ENCODE measurements at regions not wholly inside any gene's neighbourhood (a gene's known extent, or its start where the extent isn't known, plus 50 kb on each side); places are given as distances from the start of the nearest gene placed in this dataset.
"Not testable (repeated sequence)": the region's sequence is repeated elsewhere in the genome, so short reads cannot be mapped to it uniquely, and the experiment has no call there.

- no peaks in the 10 kb centered on the region for H3K36me3 ChIP-seq (replicated peaks in 1 of 2; ENCODE audit: control insufficient read depth in 1 of 2, insufficient read depth in 2 of 2, low read length in 2 of 2)
- POLR2A ChIA-PET = no interaction called here
- H3K27me3 ChIP-seq (ENCODE audit: control insufficient read depth in 1 of 2, insufficient read depth in 2 of 2, low read length in 2 of 2) = no peaks in the 10 kb centered on the region
- in situ Hi-C loops (cut with HindIII; ENCODE audit: extremely low pct_ligation_motif_present, low pct_unique_long_range_greater_than_20kb) (no loop called here), intact Hi-C loops (cut with micrococcal nuclease; ENCODE audit: unreplicated experiment) (no loop called here)
- FAIRE-seq (no peak), DNase-seq (ENCODE audit: low spot score) (no peak), ATAC-seq (no peak)
- H3K4me2 ChIP-seq (ENCODE audit: low read depth, low read length) = no peak overlapping the region
- H2AFZ ChIP-seq (ENCODE audit: low read length) = no peak overlapping the region
- H3K79me2 ChIP-seq (ENCODE audit: insufficient read depth, low read length) = no peaks in the 10 kb centered on the region
- H3K27ac ChIP-seq (ENCODE audit: extremely low read length, insufficient read depth, low read length) = no peak overlapping the region
- TF ChIP-seq UBTF (CRISPR knock-in tag; IDR thresholded peaks at IDR 0.05) = no peak
- no peak for TF ChIP-seq TSC22D2 (CRISPR knock-in tag; IDR thresholded peaks at IDR 0.05; ENCODE audit: borderline replicate concordance)
- no peak for TF ChIP-seq RELA (CRISPR knock-in tag; IDR thresholded peaks at IDR 0.05)
- TF ChIP-seq ZNF24 (IDR thresholded peaks at IDR 0.05) = no peak
- no peak for TF ChIP-seq ZSCAN25 (CRISPR knock-in tag; IDR thresholded peaks at IDR 0.05)
- no peak for TF ChIP-seq TMF1 (CRISPR knock-in tag; IDR thresholded peaks at IDR 0.05; ENCODE audit: low read depth)
- no peak for TF ChIP-seq SP2 (CRISPR knock-in tag; IDR thresholded peaks at IDR 0.05)
- TF ChIP-seq ZFP36 (IDR thresholded peaks at IDR 0.05; ENCODE audit: borderline replicate concordance, low read depth, low read length, partially characterized antibody) = no peak
- no peak for TF ChIP-seq MXD4 (CRISPR knock-in tag; IDR thresholded peaks at IDR 0.05)
- TF ChIP-seq MEIS2 (CRISPR knock-in tag; IDR thresholded peaks at IDR 0.05) = no peak
- no peak for TF ChIP-seq ZNF513 (CRISPR knock-in tag; conservative IDR thresholded peaks at IDR 0.05)
- TF ChIP-seq, protein P1, sequence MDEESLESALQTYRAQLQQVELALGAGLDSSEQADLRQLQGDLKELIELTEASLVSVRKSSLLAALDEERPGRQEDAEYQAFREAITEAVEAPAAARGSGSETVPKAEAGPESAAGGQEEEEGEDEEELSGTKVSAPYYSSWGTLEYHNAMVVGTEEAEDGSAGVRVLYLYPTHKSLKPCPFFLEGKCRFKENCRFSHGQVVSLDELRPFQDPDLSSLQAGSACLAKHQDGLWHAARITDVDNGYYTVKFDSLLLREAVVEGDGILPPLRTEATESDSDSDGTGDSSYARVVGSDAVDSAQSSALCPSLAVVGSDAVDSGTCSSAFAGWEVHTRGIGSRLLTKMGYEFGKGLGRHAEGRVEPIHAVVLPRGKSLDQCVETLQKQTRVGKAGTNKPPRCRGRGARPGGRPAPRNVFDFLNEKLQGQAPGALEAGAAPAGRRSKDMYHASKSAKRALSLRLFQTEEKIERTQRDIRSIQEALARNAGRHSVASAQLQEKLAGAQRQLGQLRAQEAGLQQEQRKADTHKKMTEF (CRISPR knock-in tag; IDR thresholded peaks at IDR 0.05) = no peak
- no peak for TF ChIP-seq IKZF4 (CRISPR knock-in tag; IDR thresholded peaks at IDR 0.05; ENCODE audit: borderline replicate concordance, low read depth, not compliant biosample characterization)
- TF ChIP-seq KLF12 (CRISPR knock-in tag; IDR thresholded peaks at IDR 0.05; ENCODE audit: borderline replicate concordance) = no peak
- CTCF ChIA-PET (ENCODE audit: low intra/inter-chr PET ratio, low total read pairs) = no interaction called here
- H3K9me3 ChIP-seq (ENCODE audit: low read length) = no peaks in the 10 kb centered on the region
- no TSS peak for BruUV-seq (replicated peaks)
- H3K4me1 ChIP-seq (ENCODE audit: insufficient read depth, low read length) = no peaks in the 10 kb centered on the region
- H3K4me3 ChIP-seq (replicated peaks in 1 of 3; ENCODE audit: insufficient read depth in 1 of 3, low read depth in 2 of 3, low read length in 3 of 3) = no peak overlapping the region
- H4K20me1 ChIP-seq (ENCODE audit: insufficient read depth, low read length) = no peaks in the 10 kb centered on the region
- H3K9ac ChIP-seq (ENCODE audit: insufficient read depth, low read depth, low read length) = no peak overlapping the region
- WGBS (ENCODE audit: low lambda C conversion rate) = 0% methylated on average over 1 of the region's 1 CpG
Measured at GRCh38 chr3:139127101-139127500, 82.4 kb upstream of the PRR23C start.

- H2AFZ ChIP-seq (ENCODE audit: low read length); H3K79me2 ChIP-seq (ENCODE audit: insufficient read depth, low read length); H4K20me1 ChIP-seq (ENCODE audit: insufficient read depth, low read length); H3K4me2 ChIP-seq (ENCODE audit: low read depth, low read length); POLR2A ChIA-PET; H3K36me3 ChIP-seq (replicated peaks in 1 of 2; ENCODE audit: control insufficient read depth in 1 of 2, insufficient read depth in 2 of 2, low read length in 2 of 2); BruUV-seq (replicated peaks); FAIRE-seq; H3K27me3 ChIP-seq (ENCODE audit: control insufficient read depth in 1 of 2, insufficient read depth in 2 of 2, low read length in 2 of 2); H3K4me1 ChIP-seq (ENCODE audit: insufficient read depth, low read length); DNase-seq (ENCODE audit: low spot score); H3K4me3 ChIP-seq (replicated peaks in 1 of 3; ENCODE audit: insufficient read depth in 1 of 3, low read depth in 2 of 3, low read length in 3 of 3); H3K9me3 ChIP-seq (ENCODE audit: low read length); in situ Hi-C loops (cut with HindIII; ENCODE audit: extremely low pct_ligation_motif_present, low pct_unique_long_range_greater_than_20kb); CTCF ChIA-PET (ENCODE audit: low intra/inter-chr PET ratio, low total read pairs); H3K27ac ChIP-seq (ENCODE audit: extremely low read length, insufficient read depth, low read length); ATAC-seq; intact Hi-C loops (cut with micrococcal nuclease; ENCODE audit: unreplicated experiment); H3K9ac ChIP-seq (ENCODE audit: insufficient read depth, low read depth, low read length): not testable (repeated sequence)
- WGBS (ENCODE audit: low lambda C conversion rate) = 34% methylated on average over 12 of the region's 12 CpGs
Measured at GRCh38 chr3:139127629-139128028, 82.9 kb upstream of the PRR23C start.
